KOPT-K1 (cell line): ENCODE measurements at regions not wholly inside any gene's neighbourhood (a gene's known extent, or its start where the extent isn't known, plus 50 kb on each side); places are given as distances from the start of the nearest gene placed in this dataset.

ENCODE experiments used
- H3K27ac ChIP-seq: fragments of 200-600 bp; sonication (generic); 2 replicates; pipeline ENCODE4 v1.5.1; 2016; ENCODE audit warnings: antibody characterized with exemption, mild to moderate bottlenecking, low read depth, low read length; ENCODE audit not compliant: poor library complexity, severe bottlenecking
- H3K36me3 ChIP-seq: fragments of 200-600 bp; sonication (generic); 2 replicates; pipeline ENCODE4 v1.5.1; 2017; ENCODE audit warnings: antibody characterized with exemption, mild to moderate bottlenecking, low read length, moderate library complexity; ENCODE audit not compliant: insufficient read depth
- H3K9me3 ChIP-seq: fragments of 200-600 bp; sonication (generic); 2 replicates; pipeline ENCODE4 v1.5.1; 2017; ENCODE audit warnings: antibody characterized with exemption, low read length, mild to moderate bottlenecking; ENCODE audit not compliant: insufficient read depth, poor library complexity, severe bottlenecking

DNA sequence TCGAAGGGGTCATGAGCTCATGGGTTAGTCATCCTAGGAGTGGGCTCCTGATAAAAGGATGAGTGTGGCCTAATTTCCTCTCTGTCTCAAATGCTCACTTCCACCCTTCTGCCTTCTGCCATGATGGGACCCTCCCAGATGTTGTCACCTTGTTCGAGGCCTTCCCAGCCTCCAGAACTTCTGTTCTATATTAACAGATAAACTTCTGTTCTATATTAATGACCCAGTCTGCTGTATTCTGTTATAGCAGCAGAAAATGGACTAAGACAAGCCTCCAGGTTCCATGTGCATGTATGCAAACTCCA is 583.2 kb downstream of the GLRX3 start:
- Histone ChIP-seq H3K27ac (no peak overlapping the region), H3K9me3 (no peaks in the 10 kb centered on the region), H3K36me3 (no peaks in the 10 kb centered on the region)

GRCh38 chr10:130720235-130720634 is 584.0 kb downstream of the GLRX3 start:
- no peak overlapping the region for H3K27ac ChIP-seq
- no peaks in the 10 kb centered on the region for H3K36me3 ChIP-seq
- no peaks in the 10 kb centered on the region for H3K9me3 ChIP-seq

- Histone ChIP-seq H3K9me3 (no peaks in the 10 kb centered on the region), H3K27ac (no peak overlapping the region)
Observed at GRCh38 chr10:130721971-130722370, 585.8 kb downstream of the GLRX3 start.

GRCh38 chr10:130723704-130724103 is 587.5 kb downstream of the GLRX3 start:
- Histone ChIP-seq H3K9me3 (no peaks in the 10 kb centered on the region), H3K27ac (no peak overlapping the region), H3K36me3 (no peaks in the 10 kb centered on the region)

More at GRCh38 chr10:130721971-130722370, 585.8 kb downstream of the GLRX3 start:
- H3K36me3 ChIP-seq = no peaks in the 10 kb centered on the region

DNA sequence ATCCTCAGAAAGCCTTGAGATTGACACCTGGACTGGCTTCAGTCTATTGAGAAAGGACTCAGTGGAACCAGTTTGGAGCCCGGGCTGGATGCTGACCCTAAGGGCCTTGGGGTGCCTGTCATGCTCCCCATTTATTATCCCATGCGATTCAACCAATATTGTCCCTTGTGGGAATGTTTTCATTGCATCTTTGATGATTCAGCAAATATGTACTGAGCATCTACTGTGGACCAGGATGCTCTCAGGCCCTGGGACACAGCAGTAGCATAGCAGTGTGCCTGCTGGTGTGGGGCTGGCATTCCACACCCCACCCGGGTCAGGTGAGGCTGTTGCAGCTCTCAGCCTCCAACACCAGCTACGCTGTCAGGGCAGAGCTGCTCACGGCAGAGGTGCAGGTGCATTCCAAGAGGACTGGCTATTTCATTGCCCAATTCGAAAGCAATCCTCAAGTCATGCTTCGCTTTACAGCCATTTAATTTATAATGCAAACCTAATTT is 586.0 kb downstream of the TCERG1L start:
- H3K27ac ChIP-seq = no peak overlapping the region
- H3K36me3 ChIP-seq = no peaks in the 10 kb centered on the region
- no peaks in the 10 kb centered on the region for H3K9me3 ChIP-seq

GRCh38 chr10:130726996-130727725 is 584.4 kb downstream of the TCERG1L start:
- Histone ChIP-seq H3K27ac (no peak overlapping the region), H3K36me3 (no peaks in the 10 kb centered on the region), H3K9me3 (no peaks in the 10 kb centered on the region)

DNA sequence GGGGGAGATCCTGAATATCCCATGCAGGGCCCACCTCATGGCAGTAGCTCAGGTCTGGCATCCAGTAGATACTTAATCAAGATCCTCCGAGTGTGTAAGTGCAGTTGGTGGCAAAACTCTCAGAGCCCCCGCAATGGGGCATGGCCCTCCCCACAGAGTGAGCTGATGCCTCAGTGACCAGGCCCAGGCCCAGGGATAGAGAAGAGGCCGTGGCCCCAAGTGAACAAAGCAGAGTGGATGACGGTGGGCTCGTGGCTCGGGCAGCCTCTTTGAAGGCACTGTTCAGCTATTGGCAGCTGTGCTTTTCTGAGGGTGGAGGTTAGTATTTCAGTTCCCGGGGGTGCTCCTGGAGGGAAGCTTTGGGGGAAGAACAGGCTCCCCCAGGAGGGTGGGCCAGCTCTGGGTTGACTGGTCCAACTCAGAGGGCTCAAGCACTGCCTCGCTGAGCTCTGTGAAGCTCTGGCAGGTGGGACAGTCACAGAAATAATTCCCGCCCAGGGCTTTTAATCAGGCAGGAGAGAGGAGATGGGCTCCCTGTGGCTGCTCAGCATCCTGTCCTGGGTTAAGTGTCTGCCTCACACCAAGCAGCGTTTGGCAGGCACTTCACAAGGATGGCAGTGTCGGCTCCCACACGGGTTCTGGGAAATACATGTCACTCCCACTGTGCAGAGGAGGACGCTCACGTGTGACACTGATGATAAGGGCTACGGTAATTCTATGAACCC is 583.6 kb downstream of the TCERG1L start:
- no peaks in the 10 kb centered on the region for H3K9me3 ChIP-seq
- no peak overlapping the region for H3K27ac ChIP-seq
- no peaks in the 10 kb centered on the region for H3K36me3 ChIP-seq

GRCh38 chr10:130728531-130729215 is 582.8 kb downstream of the TCERG1L start:
- Histone ChIP-seq H3K36me3 (no peaks in the 10 kb centered on the region), H3K27ac (no peak overlapping the region), H3K9me3 (no peaks in the 10 kb centered on the region)

GRCh38 chr10:130729876-130730275 is 581.6 kb downstream of the TCERG1L start:
- Histone ChIP-seq H3K36me3 (no peaks in the 10 kb centered on the region), H3K27ac (no peak overlapping the region), H3K9me3 (no peaks in the 10 kb centered on the region)

DNA sequence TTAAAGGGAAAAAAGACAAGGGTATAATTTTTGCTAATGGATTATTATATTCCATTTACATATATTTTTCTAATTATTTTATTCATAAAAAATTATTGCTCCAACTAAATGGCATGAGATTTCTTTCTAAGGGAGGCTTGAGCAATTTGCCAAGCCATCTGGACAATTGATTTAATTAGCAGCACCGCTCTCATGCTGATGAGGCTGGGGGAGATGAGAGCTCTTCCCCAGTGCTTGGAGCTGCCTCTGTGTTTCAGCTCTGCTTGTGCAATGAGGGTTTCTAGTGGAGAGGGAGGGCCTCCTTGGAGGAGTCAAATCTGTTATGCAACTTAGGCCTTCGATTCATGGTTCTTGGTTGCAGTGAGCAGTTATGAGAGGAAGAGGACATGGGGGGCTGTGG is 574.3 kb downstream of the TCERG1L start:
- Histone ChIP-seq H3K9me3 (no peaks in the 10 kb centered on the region), H3K36me3 (no peaks in the 10 kb centered on the region), H3K27ac (no peak overlapping the region)

- H3K36me3 ChIP-seq = no peaks in the 10 kb centered on the region
- no peak overlapping the region for H3K27ac ChIP-seq
- no peaks in the 10 kb centered on the region for H3K9me3 ChIP-seq
Observed at GRCh38 chr10:130737621-130738020, 573.9 kb downstream of the TCERG1L start.

DNA sequence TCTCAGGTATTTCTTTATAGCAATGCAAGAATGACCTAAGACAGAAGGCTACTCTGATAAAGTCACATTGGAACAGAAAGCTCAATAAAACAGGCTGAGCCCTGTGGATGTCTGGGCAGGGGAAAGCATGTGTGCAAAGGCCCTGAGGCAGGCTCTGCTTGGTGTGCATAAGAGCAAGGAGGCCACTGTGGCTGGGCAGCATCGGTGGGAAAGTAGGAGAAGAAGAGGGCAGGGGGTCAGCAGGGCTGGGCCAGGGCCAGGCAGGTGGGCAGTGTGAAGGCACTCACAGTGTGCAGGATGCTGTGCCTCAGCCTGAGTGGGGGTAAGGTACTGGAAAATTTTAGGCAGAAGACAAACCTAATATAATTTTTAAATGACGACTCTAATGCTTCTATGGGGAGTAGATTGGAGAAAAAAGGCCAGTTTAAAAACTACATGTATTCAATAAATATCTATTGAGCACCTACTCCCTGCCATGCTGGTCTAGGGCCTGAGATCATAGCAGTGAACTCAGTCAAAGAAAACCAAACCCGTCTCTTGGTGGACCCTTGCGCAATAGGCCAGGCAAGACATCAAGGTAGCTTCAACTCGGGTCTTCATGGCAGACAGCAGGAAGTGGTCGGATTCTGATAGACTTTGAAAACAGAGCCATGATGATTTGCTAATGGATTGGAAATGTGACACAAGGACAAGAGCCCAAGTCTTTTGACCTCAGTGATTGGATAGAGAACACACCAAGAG is 572.3 kb downstream of the TCERG1L start:
- no peaks in the 10 kb centered on the region for H3K36me3 ChIP-seq
- H3K27ac ChIP-seq = no peak overlapping the region
- no peaks in the 10 kb centered on the region for H3K9me3 ChIP-seq

- Histone ChIP-seq H3K36me3 (no peaks in the 10 kb centered on the region), H3K27ac (no peak overlapping the region), H3K9me3 (no peaks in the 10 kb centered on the region)
Observed at GRCh38 chr10:130739757-130740145, 571.8 kb downstream of the TCERG1L start.

DNA sequence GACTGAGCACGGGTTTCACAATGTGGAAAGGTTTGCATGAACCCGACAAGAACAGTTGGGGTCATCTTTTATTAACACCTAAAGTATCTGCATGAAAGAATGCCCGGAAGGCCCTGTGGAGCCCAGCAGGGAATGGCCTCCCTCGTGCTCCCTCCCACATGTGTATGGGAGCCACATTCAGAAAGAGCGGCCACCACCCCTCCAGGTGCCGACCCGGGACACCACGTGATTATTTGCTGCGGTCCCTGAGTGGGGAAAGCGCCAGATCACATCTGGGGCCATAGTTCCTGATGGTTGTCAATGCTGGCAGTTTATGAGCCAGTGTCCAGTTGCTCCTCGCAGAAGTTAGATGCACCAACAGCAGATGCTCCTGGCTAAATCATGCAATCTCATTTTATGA is 571.4 kb downstream of the TCERG1L start:
- Histone ChIP-seq H3K9me3 (no peaks in the 10 kb centered on the region), H3K36me3 (no peaks in the 10 kb centered on the region), H3K27ac (no peak overlapping the region)
